HG03432 (cell line): ENCODE measurements at regions not wholly inside any gene's neighbourhood (a gene's known extent, or its start where the extent isn't known, plus 50 kb on each side); places are given as distances from the start of the nearest gene placed in this dataset.

Source experiments
- ATAC-seq: cut with Tn5 transposase; IDR thresholded peaks from one replicate; pipeline ENCODE4 v1.9.1; 2021; ENCODE audit warnings: mild to moderate bottlenecking, moderate library complexity; ENCODE audit not compliant: unreplicated experiment

DNA sequence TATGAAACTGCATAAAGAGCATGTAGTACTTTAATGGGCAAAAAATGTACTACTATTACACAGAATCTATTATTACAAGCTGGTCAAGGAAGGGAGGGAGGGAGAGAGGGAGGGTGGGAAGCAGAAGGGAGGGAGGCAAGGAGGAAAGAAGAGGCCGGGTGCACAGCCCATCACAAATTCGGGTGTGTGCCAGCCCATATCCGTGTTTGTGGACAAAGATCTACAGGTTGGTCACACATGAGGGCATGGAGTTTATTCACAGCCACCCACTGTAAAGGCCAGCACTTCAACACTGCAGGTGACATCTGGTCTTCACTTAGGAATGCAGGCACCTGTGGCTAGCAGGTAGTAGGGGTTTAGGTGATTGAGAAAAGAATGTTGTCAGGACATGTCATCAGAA is 352.5 kb upstream of the NBEA start:
- ATAC-seq: no peak

DNA sequence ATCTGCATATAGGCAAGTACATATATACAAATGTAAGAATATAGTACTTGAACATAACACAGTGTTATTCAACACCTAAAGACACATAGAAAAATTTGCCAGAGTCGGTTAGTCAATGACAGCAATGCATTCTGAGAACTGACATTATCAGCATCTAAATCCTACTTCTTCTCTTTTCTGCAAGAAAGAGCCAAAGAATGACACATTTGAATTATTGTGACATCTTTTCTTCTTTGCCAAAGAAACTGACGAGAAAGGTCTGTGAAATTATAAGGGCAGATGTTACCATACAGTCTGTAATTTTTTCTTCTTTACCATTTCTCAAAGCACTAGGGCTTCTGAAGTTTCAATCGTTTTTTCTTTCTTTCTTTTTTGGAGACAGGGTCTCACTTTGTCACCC is 350.9 kb upstream of the NBEA start:
- ATAC-seq: no peak

- ATAC-seq: no peak
These were observed 350.1 kb upstream of the NBEA start for GRCh38 chr13:34591900-34592529.

- ATAC-seq: no peak
These were observed 348.4 kb upstream of the NBEA start for GRCh38 chr13:34593658-34594057.

- ATAC-seq: no peak
These were observed 347.6 kb upstream of the NBEA start for GRCh38 chr13:34594507-34594906.

DNA sequence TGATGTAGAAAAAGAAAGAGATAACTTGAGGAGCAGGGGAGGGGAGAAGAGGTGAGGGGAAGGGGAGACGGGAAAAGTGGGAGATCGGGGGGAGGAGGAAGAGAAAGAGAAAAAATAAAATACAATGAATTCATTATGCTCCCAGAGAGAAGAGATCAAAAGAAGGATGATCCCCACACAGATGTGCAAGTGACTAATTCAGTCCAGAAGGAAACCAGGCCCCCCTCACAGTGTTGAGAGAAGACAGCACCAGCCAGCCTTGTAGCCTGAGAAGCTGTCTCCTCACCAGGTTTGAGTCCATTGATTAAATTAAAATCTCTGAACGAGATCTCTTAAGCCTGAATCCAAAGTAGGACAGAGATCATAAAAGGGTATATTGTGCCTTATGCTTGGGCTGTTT is 333.7 kb upstream of the NBEA start:
- ATAC-seq: no peak

DNA sequence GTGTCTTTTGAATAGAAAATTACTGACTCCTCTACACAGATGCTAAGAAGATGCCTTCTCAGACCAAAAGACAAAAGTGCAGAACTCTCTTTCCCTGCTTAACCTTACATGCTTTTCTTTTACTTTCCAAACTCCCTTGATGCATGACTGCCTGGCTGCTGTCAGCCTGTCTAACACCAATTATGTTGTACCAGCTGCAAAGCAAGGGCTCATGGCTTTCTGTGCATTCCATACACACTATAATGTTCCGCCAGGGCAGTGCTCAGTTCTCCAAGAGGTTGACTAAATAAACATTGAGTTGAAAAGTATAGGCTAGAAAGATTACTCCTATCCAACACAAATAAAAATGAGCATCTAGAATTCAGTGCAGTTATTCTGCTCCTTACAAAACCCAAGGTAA is 330.4 kb upstream of the NBEA start:
- ATAC-seq: no peak

DNA sequence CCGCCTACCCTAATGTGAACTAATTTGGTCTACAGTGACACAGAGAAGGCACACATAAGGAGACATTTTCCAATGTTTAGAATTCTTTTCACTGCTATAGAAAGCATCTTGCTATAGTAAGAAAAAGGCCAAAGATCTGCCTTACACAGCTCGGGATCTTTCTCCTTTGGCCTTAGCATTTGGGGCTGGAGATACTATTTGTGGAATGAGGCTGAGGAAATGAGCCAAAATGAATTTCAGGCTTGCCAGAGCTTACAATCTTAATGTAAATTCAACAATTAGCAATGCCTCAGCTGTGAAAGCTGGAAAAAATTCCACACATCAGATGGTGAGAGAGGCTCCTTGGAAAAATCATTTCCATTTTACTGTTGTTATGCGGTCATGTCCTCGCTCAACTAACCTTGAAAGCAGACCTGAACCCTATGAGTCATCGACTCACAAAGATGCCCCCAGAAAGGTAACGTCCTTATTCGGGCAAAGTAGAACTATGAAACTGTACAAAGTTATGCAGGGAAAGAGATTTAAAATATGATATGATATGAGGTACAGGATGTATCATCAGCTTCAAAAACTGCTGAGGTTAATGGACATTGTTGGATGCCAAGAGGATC is 324.5 kb upstream of the NBEA start:
- ATAC-seq: no peak

- ATAC-seq: no peak
These were observed 323.4 kb upstream of the NBEA start for GRCh38 chr13:34618654-34619053.

GRCh38 chr13:34619326-34619725 is 322.7 kb upstream of the NBEA start:
- no peak for ATAC-seq

GRCh38 chr13:34620074-34620850 is 321.8 kb upstream of the NBEA start:
- ATAC-seq: no peak

- ATAC-seq: no peak
These were observed 321.2 kb upstream of the NBEA start for GRCh38 chr13:34620862-34621261.

- ATAC-seq: no peak
These were observed 318.7 kb upstream of the NBEA start for GRCh38 chr13:34623331-34623730.

- no peak for ATAC-seq
These were observed 314.4 kb upstream of the NBEA start for GRCh38 chr13:34627509-34628208.

DNA sequence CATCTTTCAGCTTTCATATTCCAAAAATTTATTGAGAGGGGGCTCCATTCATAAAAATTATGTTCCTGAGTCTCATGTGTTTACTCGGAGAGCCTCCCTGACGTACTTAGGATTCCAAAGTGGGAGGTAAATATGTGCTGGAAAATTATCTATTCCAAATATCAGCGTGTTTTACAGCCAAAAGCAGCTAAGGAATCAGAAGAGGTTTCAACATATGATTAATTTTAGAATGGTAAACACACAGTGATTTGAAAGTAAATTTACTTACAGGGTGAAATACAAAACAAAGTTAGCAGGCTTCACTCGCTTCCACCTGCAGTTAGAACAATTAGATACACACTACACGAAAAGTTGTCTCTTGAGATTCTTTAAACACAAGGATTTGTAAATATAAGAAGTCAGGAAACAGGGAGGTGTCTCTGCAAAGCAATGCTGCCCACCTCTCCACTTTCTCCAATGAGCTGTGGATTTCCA is 313.8 kb upstream of the NBEA start:
- no peak for ATAC-seq

DNA sequence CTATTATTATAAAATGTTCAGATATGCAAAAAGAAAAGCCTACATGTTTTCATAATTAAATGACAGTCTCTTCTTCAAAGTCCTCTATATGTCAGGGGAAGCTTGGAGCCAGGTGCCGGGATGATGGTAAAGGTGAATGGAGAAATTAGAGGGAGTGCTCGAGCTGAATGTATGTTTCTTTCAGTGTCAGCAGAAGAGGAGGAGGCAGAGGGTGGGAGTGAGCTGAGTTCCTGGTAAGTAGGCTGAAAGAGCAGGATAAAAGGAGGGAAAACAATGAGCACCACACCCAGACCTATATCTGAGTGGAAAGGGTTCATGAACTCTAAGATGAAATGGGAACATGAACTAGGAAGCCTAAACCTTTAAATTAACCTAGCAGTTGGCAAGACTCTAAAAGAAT is 307.6 kb upstream of the NBEA start:
- ATAC-seq: no peak

GRCh38 chr13:34637138-34637537 is 304.9 kb upstream of the NBEA start:
- ATAC-seq: no peak

DNA sequence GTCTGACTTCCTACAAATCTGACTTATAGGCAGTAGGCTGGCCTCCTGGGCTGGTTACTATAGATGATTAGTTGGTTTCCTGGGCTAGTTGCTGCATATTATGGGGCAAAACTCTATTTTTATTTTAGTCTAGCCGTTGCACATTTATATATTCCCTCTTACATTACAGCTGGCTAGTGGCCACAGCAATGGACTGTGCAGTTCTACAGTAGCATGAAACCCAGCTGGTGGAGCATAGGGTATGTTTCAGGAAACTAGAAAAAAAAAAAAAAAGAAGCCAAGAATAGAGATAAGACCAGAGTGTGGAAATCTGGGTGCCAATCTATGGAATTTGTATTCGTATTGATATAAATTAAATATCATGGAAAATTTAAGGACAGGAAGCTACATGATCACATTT is 304.4 kb upstream of the NBEA start:
- ATAC-seq: no peak

DNA sequence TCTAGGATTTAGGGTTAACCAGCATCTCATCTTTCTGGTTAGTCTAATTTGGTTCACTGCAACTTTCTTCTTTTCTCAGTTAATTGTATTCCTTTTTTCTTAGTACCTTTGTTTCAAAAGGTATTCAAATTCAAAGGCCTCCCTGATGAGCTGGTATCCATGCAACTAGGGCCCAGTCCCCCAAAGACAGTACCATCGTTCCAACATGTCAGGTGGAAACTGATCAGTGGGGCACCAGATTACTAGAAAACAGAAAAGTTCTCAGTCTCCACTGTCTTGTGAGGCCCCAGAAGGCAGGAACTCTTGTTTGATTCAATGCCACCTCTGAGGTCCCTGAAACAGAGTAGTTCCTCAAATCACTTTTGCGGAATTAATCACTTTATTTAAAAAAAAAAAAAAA is 303.2 kb upstream of the NBEA start:
- ATAC-seq: no peak

DNA sequence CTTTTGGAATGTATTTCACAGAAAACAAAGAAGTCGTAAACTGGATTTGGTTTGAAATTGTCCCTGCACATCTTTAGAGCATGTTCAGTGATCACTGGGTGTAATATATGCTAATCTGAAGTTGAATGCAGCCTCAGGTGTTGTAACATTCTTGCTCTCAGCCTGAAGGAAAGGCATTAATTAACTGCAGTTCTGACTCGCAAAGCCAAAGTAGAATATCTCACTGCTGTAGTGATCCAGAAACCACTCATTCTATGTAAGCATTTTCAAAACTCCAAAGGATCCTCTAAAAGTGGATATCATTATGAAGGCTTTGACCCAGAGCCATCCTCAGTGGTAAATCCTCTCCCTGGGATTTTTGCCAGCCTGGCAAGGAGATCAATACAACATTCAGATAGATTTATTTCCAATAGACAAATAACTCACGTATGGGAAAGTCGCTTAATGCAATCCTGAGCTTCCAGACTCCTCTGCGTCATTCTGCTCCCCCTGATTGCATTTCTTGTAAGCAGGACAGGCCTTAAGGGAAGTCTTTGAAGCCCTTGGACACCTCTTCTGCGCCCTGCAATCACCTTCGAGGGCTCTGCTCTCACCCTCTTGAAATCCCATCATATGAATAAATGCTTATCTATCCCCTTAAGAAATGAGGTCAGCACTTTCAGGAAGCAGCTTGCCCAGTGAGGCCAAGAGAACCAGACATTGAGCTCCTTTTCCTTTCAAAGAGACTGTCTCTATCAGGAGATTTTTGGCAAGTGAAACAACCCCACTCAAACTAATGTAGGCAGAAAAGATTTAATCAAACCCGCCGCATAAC is 301.7 kb upstream of the NBEA start:
- no peak for ATAC-seq

- no peak for ATAC-seq
These were observed 301.1 kb upstream of the NBEA start for GRCh38 chr13:34640993-34641330.
